ENCODE measurements at regions not wholly inside any gene's neighbourhood (a gene's known extent, or its start where the extent isn't known, plus 50 kb on each side); places are given as distances from the start of the nearest gene placed in this dataset.
"Not testable (repeated sequence)": the region's sequence is repeated elsewhere in the genome, so short reads cannot be mapped to it uniquely, and the experiment has no call there.

DNA sequence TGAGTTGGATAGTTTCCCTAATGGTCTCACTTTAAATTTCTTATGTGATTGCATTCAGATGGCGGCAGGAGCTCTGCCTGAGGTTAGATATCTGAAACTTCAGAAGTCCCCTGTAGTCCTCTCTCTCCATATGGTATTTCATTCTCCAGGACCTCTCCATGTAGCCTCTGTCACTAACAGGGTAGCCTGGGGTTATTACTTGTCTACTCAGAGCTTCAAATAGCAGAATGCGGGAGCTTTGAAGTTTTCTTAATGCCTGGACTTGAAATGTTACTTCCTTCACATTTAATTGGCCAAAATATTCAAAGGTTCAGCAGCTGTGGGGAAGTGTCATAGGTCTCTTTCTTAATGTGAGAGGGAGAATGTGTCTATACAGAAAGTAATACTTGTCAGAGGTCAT is 1370.4 kb downstream of the GRIK2 start:
- no peaks in the 10 kb centered on the region for H3K4me1 ChIP-seq (ENCODE audit: low read depth, poor library complexity, severe bottlenecking)
- H4K20me1 ChIP-seq (ENCODE audit: insufficient read depth) = no peaks in the 10 kb centered on the region
- no peak overlapping the region for H3K9ac ChIP-seq
- H3K36me3 ChIP-seq (ENCODE audit: insufficient read depth) = no peaks in the 10 kb centered on the region
- no peaks in the 10 kb centered on the region for H3K79me2 ChIP-seq (ENCODE audit: insufficient read depth, low read depth)
- no peak overlapping the region for H3K27ac ChIP-seq
- no peak overlapping the region for H3K4me2 ChIP-seq
- no peak overlapping the region for H2AFZ ChIP-seq (ENCODE audit: low read depth)
- no peak overlapping the region for H3K4me3 ChIP-seq (IDR thresholded peaks at IDR 0.05; ENCODE audit: insufficient read depth, low read depth, low read length)
- no peaks in the 10 kb centered on the region for H3K27me3 ChIP-seq (ENCODE audit: insufficient read depth, low read depth)
- no peak for TF ChIP-seq CTCF (conservative IDR thresholded peaks at IDR 0.05; ENCODE audit: low read depth, low read length)

DNA sequence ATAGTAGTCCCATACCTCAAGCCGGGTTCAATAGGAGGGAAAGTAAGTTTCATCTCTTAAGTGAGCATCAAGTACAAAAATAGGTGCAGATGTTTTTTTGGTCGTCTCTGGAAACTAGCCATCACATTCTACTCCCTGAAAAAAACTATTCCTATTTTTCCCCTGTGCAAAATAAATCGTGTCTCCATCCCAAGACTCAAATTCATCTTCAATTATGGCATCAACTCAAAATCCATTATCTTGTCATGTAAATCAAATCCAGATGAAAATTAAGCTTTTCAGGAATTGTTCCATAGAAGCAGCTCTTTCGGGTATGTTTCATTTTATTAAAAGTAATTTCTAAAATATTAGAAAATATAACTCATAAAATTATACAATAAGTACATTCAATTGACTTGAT is 1368.4 kb downstream of the GRIK2 start:
- TF ChIP-seq CTCF (conservative IDR thresholded peaks at IDR 0.05; ENCODE audit: low read depth, low read length) = no peak
- H3K4me1 ChIP-seq (ENCODE audit: low read depth, poor library complexity, severe bottlenecking) = no peaks in the 10 kb centered on the region
- no peaks in the 10 kb centered on the region for H4K20me1 ChIP-seq (ENCODE audit: insufficient read depth)
- H3K79me2 ChIP-seq (ENCODE audit: insufficient read depth, low read depth) = no peaks in the 10 kb centered on the region
- no peak overlapping the region for H3K4me2 ChIP-seq
- H3K9ac ChIP-seq = no peak overlapping the region
- no peaks in the 10 kb centered on the region for H3K27me3 ChIP-seq (ENCODE audit: insufficient read depth, low read depth)
- no peaks in the 10 kb centered on the region for H3K36me3 ChIP-seq (ENCODE audit: insufficient read depth)
- no peak overlapping the region for H3K27ac ChIP-seq
- no peak overlapping the region for H3K4me3 ChIP-seq (IDR thresholded peaks at IDR 0.05; ENCODE audit: insufficient read depth, low read depth, low read length)
- no peak overlapping the region for H2AFZ ChIP-seq (ENCODE audit: low read depth)

GRCh38 chr6:102759415-102759814 is 1365.9 kb downstream of the GRIK2 start:
- no peak overlapping the region for H2AFZ ChIP-seq (ENCODE audit: low read depth)
- H3K4me1 ChIP-seq (ENCODE audit: low read depth, poor library complexity, severe bottlenecking) = no peaks in the 10 kb centered on the region
- no peak for TF ChIP-seq CTCF (conservative IDR thresholded peaks at IDR 0.05; ENCODE audit: low read depth, low read length)
- no peak overlapping the region for H3K4me2 ChIP-seq
- H3K36me3 ChIP-seq (ENCODE audit: insufficient read depth) = no peaks in the 10 kb centered on the region
- no peak overlapping the region for H3K27ac ChIP-seq
- no peaks in the 10 kb centered on the region for H3K79me2 ChIP-seq (ENCODE audit: insufficient read depth, low read depth)
- no peak overlapping the region for H3K9ac ChIP-seq
- H3K4me3 ChIP-seq (IDR thresholded peaks at IDR 0.05; ENCODE audit: insufficient read depth, low read depth, low read length) = no peak overlapping the region
- no peaks in the 10 kb centered on the region for H3K27me3 ChIP-seq (ENCODE audit: insufficient read depth, low read depth)
- H4K20me1 ChIP-seq (ENCODE audit: insufficient read depth) = no peaks in the 10 kb centered on the region

DNA sequence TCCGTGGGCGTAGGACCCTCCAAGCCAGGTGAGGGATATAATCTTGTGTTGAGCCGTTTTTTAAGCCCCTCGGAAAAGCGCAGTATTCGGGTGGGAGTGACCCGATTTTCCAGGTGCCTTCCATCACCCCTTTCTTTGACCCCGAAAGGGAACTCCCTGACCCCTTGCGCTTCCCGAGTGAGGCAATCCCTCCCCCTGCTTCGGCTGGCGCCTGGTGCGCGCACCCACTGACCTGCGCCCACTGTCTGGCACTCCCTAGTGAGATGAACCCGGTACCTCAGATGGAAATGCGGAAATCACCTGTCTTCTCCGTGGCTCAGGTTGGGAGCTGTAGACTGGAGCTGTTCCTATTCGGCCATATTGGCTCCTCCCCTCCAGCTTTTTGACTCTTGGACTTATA is 1365.0 kb downstream of the GRIK2 start:
- not testable (repeated sequence) for H3K36me3 ChIP-seq (ENCODE audit: insufficient read depth); H3K79me2 ChIP-seq (ENCODE audit: insufficient read depth, low read depth); H3K4me1 ChIP-seq (ENCODE audit: low read depth, poor library complexity, severe bottlenecking); H3K27ac ChIP-seq; H3K27me3 ChIP-seq (ENCODE audit: insufficient read depth, low read depth); H3K4me2 ChIP-seq; H3K9ac ChIP-seq; H3K4me3 ChIP-seq (IDR thresholded peaks at IDR 0.05; ENCODE audit: insufficient read depth, low read depth, low read length); H4K20me1 ChIP-seq (ENCODE audit: insufficient read depth); H2AFZ ChIP-seq (ENCODE audit: low read depth)

- H3K27me3 ChIP-seq (ENCODE audit: insufficient read depth, low read depth) = no peaks in the 10 kb centered on the region
- no peak for TF ChIP-seq CTCF (conservative IDR thresholded peaks at IDR 0.05; ENCODE audit: low read depth, low read length)
- H3K79me2 ChIP-seq (ENCODE audit: insufficient read depth, low read depth) = no peaks in the 10 kb centered on the region
- H2AFZ ChIP-seq (ENCODE audit: low read depth) = no peak overlapping the region
- H3K36me3 ChIP-seq (ENCODE audit: insufficient read depth) = no peaks in the 10 kb centered on the region
- H3K4me2 ChIP-seq = no peak overlapping the region
- H3K4me3 ChIP-seq (IDR thresholded peaks at IDR 0.05; ENCODE audit: insufficient read depth, low read depth, low read length) = no peak overlapping the region
- H3K27ac ChIP-seq = no peak overlapping the region
- no peaks in the 10 kb centered on the region for H3K4me1 ChIP-seq (ENCODE audit: low read depth, poor library complexity, severe bottlenecking)
- H4K20me1 ChIP-seq (ENCODE audit: insufficient read depth) = no peaks in the 10 kb centered on the region
- H3K9ac ChIP-seq = no peak overlapping the region
Measured at GRCh38 chr6:102749210-102749971, 1355.9 kb downstream of the GRIK2 start.
